ENCODE measurements at regions not wholly inside any gene's neighbourhood (a gene's known extent, or its start where the extent isn't known, plus 50 kb on each side); places are given as distances from the start of the nearest gene placed in this dataset.

- no peak for TF ChIP-seq CTCF (IDR thresholded peaks at IDR 0.05; ENCODE audit: unreplicated experiment)
- DNase-seq (ENCODE audit: unreplicated experiment): no peak
- ChIA-PET POLR2A (no interaction called here), CTCF (no interaction called here)
- intact Hi-C loops (cut with micrococcal nuclease): no loop called here
- no peak overlapping the region for H3K27ac Mint-ChIP-seq (ENCODE audit: low read depth, unreplicated experiment)
- no peaks in the 10 kb centered on the region for H3K27me3 Mint-ChIP-seq (ENCODE audit: insufficient read depth, unreplicated experiment)
- H3K9me3 Mint-ChIP-seq (ENCODE audit: unreplicated experiment): no peaks in the 10 kb centered on the region
- no peak overlapping the region for H3K4me3 Mint-ChIP-seq (ENCODE audit: unreplicated experiment)
- H3K36me3 Mint-ChIP-seq (ENCODE audit: insufficient read depth, unreplicated experiment): no peaks in the 10 kb centered on the region
- BruUV-seq (replicated peaks): no TSS peak
- H3K4me1 Mint-ChIP-seq (ENCODE audit: insufficient read depth, unreplicated experiment): no peaks in the 10 kb centered on the region
Measured at GRCh38 chr21:28247454-28248020, 745.1 kb downstream of the LTN1 start.

GRCh38 chr21:28240586-28240985 lies 752.1 kb downstream of the LTN1 start:
- H3K27me3 Mint-ChIP-seq (ENCODE audit: insufficient read depth, unreplicated experiment): no peaks in the 10 kb centered on the region

GRCh38 chr21:28239340-28239739 lies 753.3 kb downstream of the LTN1 start:
- POLR2A ChIA-PET: interaction anchor here (0.7 kb wide), 1 partner anchor 500 kb away, joined by 4 read pairs; no protein-coding TSS in a partner anchor
- no peak for TF ChIP-seq CTCF (IDR thresholded peaks at IDR 0.05; ENCODE audit: unreplicated experiment)
- intact Hi-C loops (cut with micrococcal nuclease): loop anchor here (10.0 kb wide), 1 partner anchor 85 kb away; no protein-coding TSS in a partner anchor
- H3K27me3 Mint-ChIP-seq (ENCODE audit: insufficient read depth, unreplicated experiment): no peaks in the 10 kb centered on the region
- CTCF ChIA-PET: no interaction called here
- no peak overlapping the region for H3K4me3 Mint-ChIP-seq (ENCODE audit: unreplicated experiment)
- peak overlapping the region; percentile 73 for H3K27ac Mint-ChIP-seq (ENCODE audit: low read depth, unreplicated experiment)
- peaks cover 17% of the 10 kb centered on the region for H3K4me1 Mint-ChIP-seq (ENCODE audit: insufficient read depth, unreplicated experiment)
- no peaks in the 10 kb centered on the region for H3K9me3 Mint-ChIP-seq (ENCODE audit: unreplicated experiment)
- DNase-seq (ENCODE audit: unreplicated experiment): no peak
- no peaks in the 10 kb centered on the region for H3K36me3 Mint-ChIP-seq (ENCODE audit: insufficient read depth, unreplicated experiment)
- no TSS peak for BruUV-seq (replicated peaks)

More at GRCh38 chr21:28240586-28240985, 752.1 kb downstream of the LTN1 start:
- ChIA-PET POLR2A (no interaction called here), CTCF (no interaction called here)
- intact Hi-C loops (cut with micrococcal nuclease): no loop called here
- DNase-seq (ENCODE audit: unreplicated experiment): no peak
- H3K4me3 Mint-ChIP-seq (ENCODE audit: unreplicated experiment): no peak overlapping the region
- no peaks in the 10 kb centered on the region for H3K9me3 Mint-ChIP-seq (ENCODE audit: unreplicated experiment)
- H3K27ac Mint-ChIP-seq (ENCODE audit: low read depth, unreplicated experiment): no peak overlapping the region
- peaks cover 17% of the 10 kb centered on the region for H3K4me1 Mint-ChIP-seq (ENCODE audit: insufficient read depth, unreplicated experiment)
- BruUV-seq (replicated peaks): no TSS peak
- H3K36me3 Mint-ChIP-seq (ENCODE audit: insufficient read depth, unreplicated experiment): no peaks in the 10 kb centered on the region
- TF ChIP-seq CTCF (IDR thresholded peaks at IDR 0.05; ENCODE audit: unreplicated experiment): no peak

- intact Hi-C loops (cut with micrococcal nuclease): loop anchor here (10.0 kb wide), 1 partner anchor 83 kb away; no protein-coding TSS in a partner anchor
- no TSS peak for BruUV-seq (replicated peaks)
- no peak overlapping the region for H3K27ac Mint-ChIP-seq (ENCODE audit: low read depth, unreplicated experiment)
- POLR2A ChIA-PET: interaction anchor here (2.0 kb wide), 1 partner anchor 9 kb away, joined by 5 read pairs; no protein-coding TSS in a partner anchor
- no peaks in the 10 kb centered on the region for H3K9me3 Mint-ChIP-seq (ENCODE audit: unreplicated experiment)
- H3K4me1 Mint-ChIP-seq (ENCODE audit: insufficient read depth, unreplicated experiment): peaks cover 17% of the 10 kb centered on the region
- H3K36me3 Mint-ChIP-seq (ENCODE audit: insufficient read depth, unreplicated experiment): no peaks in the 10 kb centered on the region
- H3K27me3 Mint-ChIP-seq (ENCODE audit: insufficient read depth, unreplicated experiment): no peaks in the 10 kb centered on the region
- CTCF ChIA-PET: interaction anchor here (1.0 kb wide), 1 partner anchor 161 kb away, joined by 3 read pairs; no protein-coding TSS in a partner anchor
- no peak overlapping the region for H3K4me3 Mint-ChIP-seq (ENCODE audit: unreplicated experiment)
- no peak for DNase-seq (ENCODE audit: unreplicated experiment)
- no peak for TF ChIP-seq CTCF (IDR thresholded peaks at IDR 0.05; ENCODE audit: unreplicated experiment)
Measured at GRCh38 chr21:28237661-28238060, 755.0 kb downstream of the LTN1 start.

All from MCF 10A (cell line).